ENCODE measurements at regions not wholly inside any gene's neighbourhood (a gene's known extent, or its start where the extent isn't known, plus 50 kb on each side); places are given as distances from the start of the nearest gene placed in this dataset.

DNA sequence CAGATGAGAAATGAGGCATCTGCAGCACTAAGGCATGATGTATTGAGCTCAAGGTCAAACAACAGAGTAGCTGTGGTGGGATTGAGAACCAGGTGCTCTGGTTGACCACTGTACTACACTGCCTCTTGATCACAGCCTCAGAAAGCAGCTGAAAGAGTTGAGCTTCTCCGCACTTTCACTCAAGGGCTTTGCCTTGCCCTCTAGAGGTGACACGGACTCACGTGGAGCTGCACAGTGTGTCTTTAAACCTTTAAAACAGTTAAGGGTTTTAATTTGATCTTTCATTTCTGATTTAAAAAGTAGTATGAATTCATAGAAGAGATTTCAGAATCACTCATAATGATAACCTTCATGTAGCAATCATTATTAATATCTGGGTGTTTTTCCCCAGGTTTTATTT, 132.5 kb downstream of the RWDD3 start:
- Histone ChIP-seq H3K36me3 (no peaks in the 10 kb centered on the region), H3K27me3 (no peaks in the 10 kb centered on the region), H3K9me3 (no peaks in the 10 kb centered on the region), H3K27ac (no peak overlapping the region), H3K4me1 (peaks cover 0 to 11% (median 0%) of the 10 kb centered on the region in 3 donors), H3K4me3 (no peak overlapping the region)
- TF ChIP-seq POLR2AphosphoS5 (IDR thresholded peaks at IDR 0.05) = no peak
- no peak for TF ChIP-seq POLR2A (IDR thresholded peaks at IDR 0.05)
- TF ChIP-seq, protein P1, sequence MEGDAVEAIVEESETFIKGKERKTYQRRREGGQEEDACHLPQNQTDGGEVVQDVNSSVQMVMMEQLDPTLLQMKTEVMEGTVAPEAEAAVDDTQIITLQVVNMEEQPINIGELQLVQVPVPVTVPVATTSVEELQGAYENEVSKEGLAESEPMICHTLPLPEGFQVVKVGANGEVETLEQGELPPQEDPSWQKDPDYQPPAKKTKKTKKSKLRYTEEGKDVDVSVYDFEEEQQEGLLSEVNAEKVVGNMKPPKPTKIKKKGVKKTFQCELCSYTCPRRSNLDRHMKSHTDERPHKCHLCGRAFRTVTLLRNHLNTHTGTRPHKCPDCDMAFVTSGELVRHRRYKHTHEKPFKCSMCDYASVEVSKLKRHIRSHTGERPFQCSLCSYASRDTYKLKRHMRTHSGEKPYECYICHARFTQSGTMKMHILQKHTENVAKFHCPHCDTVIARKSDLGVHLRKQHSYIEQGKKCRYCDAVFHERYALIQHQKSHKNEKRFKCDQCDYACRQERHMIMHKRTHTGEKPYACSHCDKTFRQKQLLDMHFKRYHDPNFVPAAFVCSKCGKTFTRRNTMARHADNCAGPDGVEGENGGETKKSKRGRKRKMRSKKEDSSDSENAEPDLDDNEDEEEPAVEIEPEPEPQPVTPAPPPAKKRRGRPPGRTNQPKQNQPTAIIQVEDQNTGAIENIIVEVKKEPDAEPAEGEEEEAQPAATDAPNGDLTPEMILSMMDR (IDR thresholded peaks at IDR 0.05) = no peak
- TF ChIP-seq EP300 (IDR thresholded peaks at IDR 0.05) = no peak
- no peak for ATAC-seq
- WGBS, 2 donors (ENCODE audit: low coverage in 1 of 2) = 82 to 85% methylated on average over 2 to 3 of the region's 3 CpGs

DNA sequence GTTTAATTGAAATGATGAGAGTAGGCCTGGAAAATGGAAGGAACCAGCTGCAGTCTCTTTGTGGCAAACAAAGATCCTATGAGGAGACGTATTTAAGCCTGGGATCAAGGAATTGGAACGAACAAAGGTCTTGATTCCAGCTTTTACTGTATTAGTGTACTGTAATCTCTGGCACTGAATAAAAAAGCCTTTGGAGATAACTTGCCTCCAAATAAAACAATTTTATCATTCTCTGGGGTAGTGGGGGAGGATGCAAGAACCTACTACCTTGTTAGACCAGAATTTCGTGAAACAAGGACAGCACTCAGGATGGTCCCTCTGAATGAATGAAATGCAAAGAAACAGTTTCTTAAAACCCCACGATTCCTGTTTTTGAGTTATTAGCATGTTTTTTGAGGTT, 134.2 kb downstream of the RWDD3 start:
- WGBS, 2 donors (ENCODE audit: low coverage in 1 of 2) = 41 to 64% methylated on average over 4 of the region's 4 CpGs
- no peaks in the 10 kb centered on the region for H3K9me3 ChIP-seq
- no peak for ATAC-seq
- H3K4me3 ChIP-seq = no peak overlapping the region
- no peaks in the 10 kb centered on the region for H3K27me3 ChIP-seq
- H3K36me3 ChIP-seq = no peaks in the 10 kb centered on the region
- peaks cover 0 to 11% (median 0%) of the 10 kb centered on the region in 3 donors for H3K4me1 ChIP-seq
- no peak overlapping the region for H3K27ac ChIP-seq
- TF ChIP-seq POLR2AphosphoS5 (IDR thresholded peaks at IDR 0.05) (no peak), EP300 (IDR thresholded peaks at IDR 0.05) (no peak)
- TF ChIP-seq, protein P1 (IDR thresholded peaks at IDR 0.05) = no peak

DNA sequence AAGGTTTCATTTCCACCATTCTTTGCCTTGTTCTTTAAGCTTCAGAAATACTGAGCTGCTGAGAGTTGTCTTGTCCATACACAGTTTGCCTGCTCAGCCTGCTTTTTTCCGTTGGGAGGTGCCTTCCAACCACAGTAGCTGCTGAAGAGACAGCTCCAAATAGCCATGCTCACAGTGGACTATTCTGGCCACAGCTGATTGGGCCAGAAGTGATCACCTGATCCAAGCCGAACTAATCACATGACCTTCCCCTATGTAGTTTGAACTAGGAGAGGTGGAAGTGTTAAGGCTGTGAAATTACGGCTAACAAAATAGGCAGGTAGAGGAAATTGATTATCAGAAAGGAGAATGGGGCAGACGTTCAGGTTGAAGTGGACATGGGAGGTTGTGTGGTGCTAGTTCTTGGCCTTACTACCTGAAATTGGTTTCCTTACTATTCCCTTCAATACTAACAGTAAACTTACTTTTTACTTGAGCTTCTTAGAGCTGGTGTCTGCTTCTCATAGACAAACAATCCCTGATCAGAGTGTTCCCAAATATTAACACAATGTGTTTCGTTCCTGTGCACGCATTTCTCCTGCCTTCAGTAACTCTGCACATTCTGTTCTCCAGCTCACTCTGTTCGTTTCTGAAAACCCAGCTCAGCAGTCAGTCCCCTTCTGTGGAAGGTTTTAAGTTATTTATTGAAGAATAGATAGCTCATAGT, 136.1 kb downstream of the RWDD3 start:
- H3K4me1 ChIP-seq = peaks cover 0 to 11% (median 0%) of the 10 kb centered on the region in 3 donors

DNA sequence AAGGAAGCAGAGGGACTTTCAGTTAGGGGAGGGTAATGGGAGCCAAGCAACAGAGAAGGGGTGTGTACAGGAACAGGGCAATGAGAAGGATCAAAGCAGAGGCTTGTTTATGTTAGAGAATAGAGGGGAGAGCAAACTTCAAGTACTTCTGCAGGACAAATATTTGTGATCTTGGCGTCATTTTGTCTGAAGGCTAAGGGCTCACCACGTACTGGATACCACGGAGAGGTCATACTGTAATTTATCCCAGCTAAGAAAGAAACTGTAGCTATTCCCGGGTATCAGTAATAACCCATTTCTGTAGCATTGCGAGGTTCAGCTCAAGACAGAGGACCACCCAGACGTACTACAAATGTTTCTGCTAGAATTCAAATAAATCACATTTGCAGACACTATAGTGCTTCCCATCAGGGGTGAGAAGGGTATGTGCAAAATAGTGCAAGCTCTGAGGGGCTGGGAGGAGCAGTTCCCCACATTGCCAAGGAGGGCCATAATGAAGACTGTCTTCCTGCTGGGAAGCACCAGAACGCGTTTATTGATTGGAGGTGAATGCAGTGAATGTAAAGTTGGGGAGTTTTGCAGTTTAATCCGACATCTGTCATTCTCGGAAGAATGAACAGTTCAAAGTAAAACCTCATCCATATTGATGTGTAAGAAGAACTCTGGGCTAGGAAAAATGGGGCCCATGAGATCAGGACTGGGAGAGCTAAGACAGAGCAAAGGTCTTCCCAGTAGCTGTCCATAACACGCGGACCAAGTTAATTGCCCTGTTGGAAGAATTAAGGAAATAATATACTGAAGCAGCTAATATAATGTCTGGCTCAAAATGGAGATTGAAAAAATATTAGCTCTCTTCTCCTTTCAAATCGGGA, 136.9 kb downstream of the RWDD3 start:
- TF ChIP-seq EP300 (IDR thresholded peaks at IDR 0.05) (no peak), POLR2A (IDR thresholded peaks at IDR 0.05) (no peak), POLR2AphosphoS5 (IDR thresholded peaks at IDR 0.05) (no peak)
- TF ChIP-seq, protein P1 (IDR thresholded peaks at IDR 0.05) = no peak
- ATAC-seq = no peak
- Histone ChIP-seq H3K4me3 (no peak overlapping the region), H3K4me1 (peaks cover 0 to 11% (median 0%) of the 10 kb centered on the region in 3 donors), H3K9me3 (no peaks in the 10 kb centered on the region), H3K27ac (peak overlapping the region in 1 of 4 donors; percentile 54), H3K36me3 (no peaks in the 10 kb centered on the region), H3K27me3 (no peaks in the 10 kb centered on the region)
- 49 to 55% methylated on average over 9 to 13 of the region's 13 CpGs for WGBS, 2 donors (ENCODE audit: low coverage in 1 of 2)

More for the DNA sequence above, 136.1 kb downstream of the RWDD3 start:
- H3K4me3 ChIP-seq = no peak overlapping the region
- no peaks in the 10 kb centered on the region for H3K36me3 ChIP-seq
- H3K9me3 ChIP-seq = no peaks in the 10 kb centered on the region
- TF ChIP-seq POLR2AphosphoS5 (IDR thresholded peaks at IDR 0.05) (no peak), POLR2A (IDR thresholded peaks at IDR 0.05) (no peak), EP300 (IDR thresholded peaks at IDR 0.05) (no peak)
- TF ChIP-seq, protein P1 (IDR thresholded peaks at IDR 0.05) = no peak
- WGBS, 2 donors (ENCODE audit: low coverage in 1 of 2) = 57 to 66% methylated on average over 6 to 7 of the region's 7 CpGs
- no peak for ATAC-seq
- H3K27ac ChIP-seq = peak overlapping the region in 2 of 4 donors; percentile 24 to 54
- H3K27me3 ChIP-seq = no peaks in the 10 kb centered on the region
